CD4-positive, alpha-beta T cell (primary cell): ENCODE measurements at regions not wholly inside any gene's neighbourhood (a gene's known extent, or its start where the extent isn't known, plus 50 kb on each side); places are given as distances from the start of the nearest gene placed in this dataset.

Experiments used
- ATAC-seq: fragments of 200-7000 bp; cut with Tn5 transposase; one replicate; pipeline ENCODE4 v1.10.0; 2022; ENCODE audit warnings: mild to moderate bottlenecking; ENCODE audit not compliant: poor library complexity
- CTCF ChIA-PET: fragments of 350-600 bp; sonication (Branson Sonifier 250); formaldehyde crosslinking; loops from one replicate; lab custom pipeline; 2021; ENCODE audit warnings: antibody characterized with exemption, inconsistent platforms; lab: Charles Lee
- POLR2A ChIA-PET: fragments of 350-600 bp; sonication (Branson Sonifier 250); formaldehyde crosslinking; loops from one replicate; lab custom pipeline; 2021; ENCODE audit warnings: antibody characterized with exemption, inconsistent platforms; lab: Charles Lee
- DNase-seq, 14 experiments: peaks; one replicate each; pipeline ENCODE4 v3.0.0-alpha.2; 2013 to 2020; ENCODE audit warnings: mixed read lengths in 2 of 14
- H3K27ac ChIP-seq, 2 donors: one replicate each; pipeline versions ENCODE4 v1.5.1 to v1.7.0; 2013; ENCODE audit warnings: low read length in 2 of 2, low read depth in 1 of 2, mild to moderate bottlenecking in 1 of 2
- H3K27me3 ChIP-seq, 2 experiments: 1 replicate in 1 of 2; 2 replicates in 1 of 2; pipeline versions ENCODE4 v1.6.1 to v1.7.0; 2013; ENCODE audit warnings: low read length in 2 of 2, control low read depth in 1 of 2, mild to moderate bottlenecking in 1 of 2, moderate library complexity in 1 of 2; ENCODE audit not compliant: insufficient read depth in 2 of 2, control insufficient read depth in 1 of 2
- H3K36me3 ChIP-seq: one replicate; pipeline ENCODE4 v1.6.1; 2013; ENCODE audit warnings: low read length, control low read depth; ENCODE audit not compliant: insufficient read depth
- H3K4me1 ChIP-seq: one replicate; pipeline ENCODE4 v1.6.1; 2013; ENCODE audit warnings: low read length, control low read depth; ENCODE audit not compliant: insufficient read depth
- H3K4me3 ChIP-seq: one replicate; pipeline ENCODE4 v1.5.1; 2013; ENCODE audit warnings: mild to moderate bottlenecking, low read length, moderate library complexity
- H3K9me3 ChIP-seq, 2 experiments: 1 replicate in 1 of 2; 2 replicates in 1 of 2; pipeline versions ENCODE4 v1.6.1 to v1.7.0; 2013; ENCODE audit warnings: low read length in 2 of 2, mild to moderate bottlenecking in 2 of 2, control low read depth in 1 of 2, moderate library complexity in 1 of 2; ENCODE audit not compliant: control insufficient read depth in 1 of 2, insufficient read depth in 1 of 2
- H3K27ac Mint-ChIP-seq: one replicate; pipeline ENCODE4 v1.8.0; 2020; ENCODE audit warnings: mixed read lengths
- H3K27me3 Mint-ChIP-seq: one replicate; pipeline ENCODE4 v1.8.0; 2021; ENCODE audit warnings: mixed read lengths
- H3K36me3 Mint-ChIP-seq: one replicate; pipeline ENCODE4 v1.8.0; 2021; ENCODE audit warnings: low read depth, mixed read lengths
- H3K4me1 Mint-ChIP-seq: one replicate; pipeline ENCODE4 v1.8.0; 2021; ENCODE audit warnings: low read depth, mixed read lengths
- H3K4me3 Mint-ChIP-seq: one replicate; pipeline ENCODE4 v1.8.0; 2020; ENCODE audit warnings: mild to moderate bottlenecking, mixed read lengths
- H3K9me3 Mint-ChIP-seq: one replicate; pipeline ENCODE4 v1.8.0; 2020; ENCODE audit warnings: mixed read lengths
- intact Hi-C, 2 experiments: fragments of 100-400 bp; cut with DNase I in 1 of 2; cut with micrococcal nuclease in 1 of 2; formaldehyde crosslinking; loops; one replicate each; pipeline versions ENCODE4 v1.15.1 to v1.9.0; 2023 to 2025; cut with DNase I, micrococcal nuclease
- TF ChIP-seq, protein P1 (sequence below): fragments of 200-600 bp; IDR thresholded peaks from one replicate; pipeline ENCODE4 v1.8.0; 2022; ENCODE audit warnings: antibody characterized with exemption, mild to moderate bottlenecking

GRCh38 chr14:48008646-48009045 lies 333.2 kb upstream of the MDGA2 start:
- Mint-ChIP-seq H3K4me3 (no peak overlapping the region), H3K9me3 (peaks cover 7% of the 10 kb centered on the region), H3K36me3 (no peaks in the 10 kb centered on the region), H3K4me1 (no peaks in the 10 kb centered on the region), H3K27ac (no peak overlapping the region), H3K27me3 (no peaks in the 10 kb centered on the region)
- Histone ChIP-seq H3K27me3 (no peaks in the 10 kb centered on the region), H3K4me3 (no peak overlapping the region), H3K4me1 (no peaks in the 10 kb centered on the region), H3K36me3 (no peaks in the 10 kb centered on the region), H3K9me3 (peaks cover 0 to 5% of the 10 kb centered on the region in 2 experiments), H3K27ac (no peak overlapping the region)
- DNase-seq, result no peak
- intact Hi-C loops, result no loop called here
- ATAC-seq, result no peak
- POLR2A ChIA-PET, result no interaction called here
- CTCF ChIA-PET, result no interaction called here
- TF ChIP-seq, protein P1, sequence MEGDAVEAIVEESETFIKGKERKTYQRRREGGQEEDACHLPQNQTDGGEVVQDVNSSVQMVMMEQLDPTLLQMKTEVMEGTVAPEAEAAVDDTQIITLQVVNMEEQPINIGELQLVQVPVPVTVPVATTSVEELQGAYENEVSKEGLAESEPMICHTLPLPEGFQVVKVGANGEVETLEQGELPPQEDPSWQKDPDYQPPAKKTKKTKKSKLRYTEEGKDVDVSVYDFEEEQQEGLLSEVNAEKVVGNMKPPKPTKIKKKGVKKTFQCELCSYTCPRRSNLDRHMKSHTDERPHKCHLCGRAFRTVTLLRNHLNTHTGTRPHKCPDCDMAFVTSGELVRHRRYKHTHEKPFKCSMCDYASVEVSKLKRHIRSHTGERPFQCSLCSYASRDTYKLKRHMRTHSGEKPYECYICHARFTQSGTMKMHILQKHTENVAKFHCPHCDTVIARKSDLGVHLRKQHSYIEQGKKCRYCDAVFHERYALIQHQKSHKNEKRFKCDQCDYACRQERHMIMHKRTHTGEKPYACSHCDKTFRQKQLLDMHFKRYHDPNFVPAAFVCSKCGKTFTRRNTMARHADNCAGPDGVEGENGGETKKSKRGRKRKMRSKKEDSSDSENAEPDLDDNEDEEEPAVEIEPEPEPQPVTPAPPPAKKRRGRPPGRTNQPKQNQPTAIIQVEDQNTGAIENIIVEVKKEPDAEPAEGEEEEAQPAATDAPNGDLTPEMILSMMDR, result no peak

DNA sequence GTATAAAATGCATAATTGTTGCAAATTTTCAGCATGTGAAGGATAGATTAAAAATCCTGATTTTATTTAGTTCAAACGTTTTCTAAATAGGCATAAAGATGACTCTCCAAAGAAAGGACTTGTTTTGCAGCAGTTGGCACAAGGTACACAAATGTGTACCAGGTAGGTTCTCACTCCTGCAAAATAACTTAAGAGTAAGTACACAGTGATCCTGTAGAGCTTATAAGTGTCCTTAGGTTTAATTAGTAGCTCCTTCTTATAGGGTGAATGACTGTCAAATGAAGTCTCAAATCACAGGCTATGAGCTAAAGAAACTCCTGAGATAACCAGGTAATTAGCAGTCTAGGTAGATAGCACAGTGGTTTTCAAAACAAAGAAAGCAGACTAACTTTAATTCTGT lies 330.6 kb upstream of the MDGA2 start:
- Mint-ChIP-seq H3K4me3 (no peak overlapping the region), H3K9me3 (peaks cover 6% of the 10 kb centered on the region), H3K4me1 (no peaks in the 10 kb centered on the region), H3K27ac (no peak overlapping the region), H3K27me3 (no peaks in the 10 kb centered on the region), H3K36me3 (no peaks in the 10 kb centered on the region)
- Histone ChIP-seq H3K4me3 (no peak overlapping the region), H3K36me3 (no peaks in the 10 kb centered on the region), H3K27me3 (no peaks in the 10 kb centered on the region), H3K4me1 (no peaks in the 10 kb centered on the region), H3K9me3 (no peaks in the 10 kb centered on the region), H3K27ac (no peak overlapping the region)
- CTCF ChIA-PET, result no interaction called here
- POLR2A ChIA-PET, result no interaction called here
- TF ChIP-seq, protein P1, result no peak
- DNase-seq (no peak), ATAC-seq (no peak)
- intact Hi-C loops, result no loop called here

DNA sequence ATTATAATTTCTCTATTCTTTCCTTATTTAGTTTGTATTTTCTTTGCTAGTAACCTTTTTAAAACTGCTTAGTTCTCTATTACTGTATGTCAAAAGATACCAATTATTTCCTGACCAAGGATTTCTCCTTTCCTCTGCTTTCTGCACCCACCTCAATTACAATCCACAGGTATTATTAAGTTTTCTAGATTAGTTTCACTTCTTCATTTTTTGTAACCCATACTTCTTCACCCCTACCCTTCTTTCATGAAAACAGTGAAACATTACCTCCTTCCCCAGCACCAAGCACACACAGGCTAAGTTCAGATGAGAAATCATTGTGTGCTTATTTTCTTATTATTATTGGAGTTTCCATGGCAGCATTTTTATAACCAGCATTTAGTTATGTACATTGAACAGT lies 318.5 kb upstream of the MDGA2 start:
- ATAC-seq, result no peak
- Mint-ChIP-seq H3K27me3 (no peaks in the 10 kb centered on the region), H3K27ac (no peak overlapping the region), H3K4me1 (no peaks in the 10 kb centered on the region), H3K36me3 (no peaks in the 10 kb centered on the region), H3K9me3 (peaks cover 8% of the 10 kb centered on the region), H3K4me3 (no peak overlapping the region)
- H3K27ac ChIP-seq, result no peak overlapping the region
- TF ChIP-seq, protein P1, result no peak
- POLR2A ChIA-PET, result no interaction called here
- no peaks in the 10 kb centered on the region for H3K9me3 ChIP-seq
- no peaks in the 10 kb centered on the region for H3K4me1 ChIP-seq
- H3K36me3 ChIP-seq, result no peaks in the 10 kb centered on the region
- H3K27me3 ChIP-seq, result no peaks in the 10 kb centered on the region
- H3K4me3 ChIP-seq, result no peak overlapping the region
- intact Hi-C loops, result no loop called here
- CTCF ChIA-PET, result no interaction called here
- no peak for DNase-seq
